GM23338 (cell line): ENCODE measurements at regions not wholly inside any gene's neighbourhood (a gene's known extent, or its start where the extent isn't known, plus 50 kb on each side); places are given as distances from the start of the nearest gene placed in this dataset.

ENCODE experiments used
- ATAC-seq: fragments of 200-7000 bp; cut with Tn5 transposase; 3 replicates; pipeline ENCODE4 v1.9.1; 2020
- DNase-seq: peaks from one replicate; pipeline ENCODE4 v3.0.0-alpha.2; 2015; ENCODE audit warnings: low spot score
- H2AFZ ChIP-seq: fragments of 200-600 bp; sonication (generic); 2 replicates; pipeline ENCODE4 v1.8.0; 2016; ENCODE audit warnings: antibody characterized with exemption, mild to moderate bottlenecking, moderate library complexity
- H3F3A ChIP-seq: fragments of 200-600 bp; sonication (generic); replicated peaks from 2 replicates; pipeline ENCODE4 v1.8.0; 2017; ENCODE audit warnings: antibody characterized with exemption, mixed run types, low read depth
- H3K27ac ChIP-seq: fragments of 200-600 bp; sonication (generic); 2 replicates; pipeline ENCODE4 v1.6.1; 2016; ENCODE audit warnings: low read depth
- H3K27me3 ChIP-seq: fragments of 200-600 bp; sonication (generic); 2 replicates; pipeline ENCODE4 v1.8.0; 2016; ENCODE audit warnings: mild to moderate bottlenecking, mixed run types, moderate library complexity; ENCODE audit not compliant: insufficient read depth
- H3K36me3 ChIP-seq: fragments of 200-600 bp; sonication (generic); 2 replicates; pipeline ENCODE4 v1.8.0; 2016; ENCODE audit warnings: mild to moderate bottlenecking; ENCODE audit not compliant: insufficient read depth
- H3K4me1 ChIP-seq: fragments of 200-600 bp; sonication (generic); 2 replicates; pipeline ENCODE4 v1.8.0; 2016; ENCODE audit warnings: mild to moderate bottlenecking, moderate library complexity; ENCODE audit not compliant: insufficient read depth
- H3K4me2 ChIP-seq: fragments of 200-600 bp; sonication (generic); 2 replicates; pipeline ENCODE4 v1.7.1; 2017; ENCODE audit warnings: mixed run types
- H3K4me3 ChIP-seq: fragments of 200-600 bp; sonication (generic); 2 replicates; pipeline ENCODE4 v1.6.1; 2016; ENCODE audit warnings: mixed run types
- H3K79me2 ChIP-seq: fragments of 200-600 bp; sonication (generic); replicated peaks from 2 replicates; pipeline ENCODE4 v1.8.0; 2017; ENCODE audit warnings: mild to moderate bottlenecking; ENCODE audit not compliant: insufficient read depth
- H3K9me2 ChIP-seq: fragments of 200-600 bp; sonication (generic); 2 replicates; pipeline ENCODE4 v1.8.0; 2017; ENCODE audit not compliant: insufficient read depth
- H4K20me1 ChIP-seq: fragments of 200-600 bp; sonication (generic); replicated peaks from 2 replicates; pipeline ENCODE4 v1.8.0; 2017; ENCODE audit warnings: mild to moderate bottlenecking; ENCODE audit not compliant: insufficient read depth
- H3K27ac Mint-ChIP-seq: 2 replicates; pipeline ENCODE4 v1.8.0; 2020; ENCODE audit warnings: inconsistent platforms, mild to moderate bottlenecking, moderate library complexity, mixed read lengths
- H3K27me3 Mint-ChIP-seq: 3 replicates; pipeline ENCODE4 v1.8.0; 2022; ENCODE audit warnings: low read depth, mild to moderate bottlenecking, moderate library complexity, mixed read lengths, inconsistent platforms; ENCODE audit not compliant: insufficient read depth, poor library complexity
- H3K36me3 Mint-ChIP-seq: 3 replicates; pipeline ENCODE4 v1.8.0; 2021; ENCODE audit warnings: low read depth, mild to moderate bottlenecking, inconsistent platforms, moderate library complexity, mixed read lengths
- H3K4me1 Mint-ChIP-seq: 3 replicates; pipeline ENCODE4 v1.8.0; 2020; ENCODE audit warnings: mild to moderate bottlenecking, inconsistent platforms, mixed read lengths
- H3K4me3 Mint-ChIP-seq: 3 replicates; pipeline ENCODE4 v1.8.0; 2021; ENCODE audit warnings: moderate library complexity, mild to moderate bottlenecking, inconsistent platforms, mixed read lengths
- H3K9me3 Mint-ChIP-seq: 3 replicates; pipeline ENCODE4 v1.8.0; 2020; ENCODE audit warnings: moderate library complexity, mild to moderate bottlenecking, inconsistent platforms, mixed read lengths
- CREB1 ChIP-seq: fragments of 250-450 bp; sonication (Bioruptor Pico); IDR thresholded peaks from 2 replicates; pipeline ENCODE4 v1.5.0; 2020; ENCODE audit warnings: low read depth, mild to moderate bottlenecking, moderate library complexity
- ETS1 ChIP-seq: IDR thresholded peaks from 2 replicates; pipeline ENCODE4 v1.6.1; 2016; ENCODE audit warnings: antibody characterized with exemption
- EZH2phosphoT487 ChIP-seq: fragments of 200-600 bp; sonication (generic); IDR thresholded peaks from one replicate; pipeline ENCODE4 v1.8.1; 2018; ENCODE audit warnings: antibody characterized with exemption; ENCODE audit not compliant: unreplicated experiment
- JUNB ChIP-seq: IDR thresholded peaks from one replicate; pipeline ENCODE4 v1.6.1; 2016; ENCODE audit warnings: antibody characterized with exemption; ENCODE audit not compliant: unreplicated experiment
- POLR2AphosphoS5 ChIP-seq: IDR thresholded peaks from 2 replicates; pipeline ENCODE4 v1.6.1; 2016; ENCODE audit warnings: antibody characterized with exemption, low read depth
- REST ChIP-seq: IDR thresholded peaks from one replicate; pipeline ENCODE4 v1.6.1; 2018; ENCODE audit warnings: antibody characterized with exemption; ENCODE audit not compliant: unreplicated experiment
- STAT1 ChIP-seq: IDR thresholded peaks from one replicate; pipeline ENCODE4 v1.6.1; 2016; ENCODE audit warnings: antibody characterized with exemption; ENCODE audit not compliant: unreplicated experiment
- ZNF114 ChIP-seq: fragments of 250-450 bp; sonication (Bioruptor Pico); IDR thresholded peaks from 2 replicates; pipeline ENCODE4 v1.5.0; 2020; ENCODE audit warnings: mild to moderate bottlenecking, moderate library complexity
- ZNF331 ChIP-seq: fragments of 250-450 bp; sonication (Bioruptor Pico); IDR thresholded peaks from 2 replicates; pipeline ENCODE4 v1.5.0; 2020; ENCODE audit warnings: low read depth, mild to moderate bottlenecking, moderate library complexity

- Histone ChIP-seq H3F3A (no peaks in the 10 kb centered on the region), H3K4me3 (no peak overlapping the region), H3K79me2 (no peaks in the 10 kb centered on the region), H3K36me3 (no peaks in the 10 kb centered on the region), H3K27me3 (no peaks in the 10 kb centered on the region), H3K9me2 (no peaks in the 10 kb centered on the region), H3K27ac (no peak overlapping the region), H3K4me1 (no peaks in the 10 kb centered on the region), H2AFZ (no peak overlapping the region), H3K4me2 (no peak overlapping the region), H4K20me1 (no peaks in the 10 kb centered on the region)
- no peak overlapping the region for H3K4me3 Mint-ChIP-seq
- H3K27me3 Mint-ChIP-seq: no peaks in the 10 kb centered on the region
- no peak overlapping the region for H3K27ac Mint-ChIP-seq
- TF ChIP-seq STAT1 (no peak), ZNF114 (CRISPR knock-in tag) (no peak)
- H3K4me1 Mint-ChIP-seq: peaks cover 4% of the 10 kb centered on the region; the same call in 1 of the 3 replicates
- H3K36me3 Mint-ChIP-seq: no peaks in the 10 kb centered on the region
- no peak for DNase-seq
- ATAC-seq: no peak
- H3K9me3 Mint-ChIP-seq: peaks cover 3% of the 10 kb centered on the region; the same call in 1 of the 3 replicates
Measured at GRCh38 chrX:46140272-46140671, 404.9 kb downstream of the ZNF674 start.

GRCh38 chrX:46130247-46130646, 415.0 kb downstream of the ZNF674 start:
- Mint-ChIP-seq H3K4me1 (peaks cover 2% of the 10 kb centered on the region), H3K36me3 (no peaks in the 10 kb centered on the region), H3K27me3 (no peaks in the 10 kb centered on the region), H3K27ac (no peak overlapping the region), H3K9me3 (no peaks in the 10 kb centered on the region), H3K4me3 (no peak overlapping the region)
- peak; percentile 1 for DNase-seq
- no peak overlapping the region for H3K27ac ChIP-seq
- H3K9me2 ChIP-seq: no peaks in the 10 kb centered on the region
- H4K20me1 ChIP-seq: no peaks in the 10 kb centered on the region
- H3K4me2 ChIP-seq: no peak overlapping the region
- TF ChIP-seq ZNF114 (CRISPR knock-in tag) (no peak), EZH2phosphoT487 (no peak), STAT1 (no peak)
- H3K27me3 ChIP-seq: no peaks in the 10 kb centered on the region
- no peak overlapping the region for H3K4me3 ChIP-seq
- H3K79me2 ChIP-seq: no peaks in the 10 kb centered on the region
- no peaks in the 10 kb centered on the region for H3K36me3 ChIP-seq
- no peak overlapping the region; the same call in 1 of the 2 replicates for H2AFZ ChIP-seq
- no peaks in the 10 kb centered on the region for H3K4me1 ChIP-seq
- ATAC-seq: no peak
- H3F3A ChIP-seq: no peaks in the 10 kb centered on the region

- peaks cover 2% of the 10 kb centered on the region for H3K4me1 Mint-ChIP-seq
- Histone ChIP-seq H3K4me3 (no peak overlapping the region), H3K27me3 (no peaks in the 10 kb centered on the region), H3K36me3 (no peaks in the 10 kb centered on the region), H3K4me1 (no peaks in the 10 kb centered on the region), H3F3A (no peaks in the 10 kb centered on the region), H3K4me2 (no peak overlapping the region), H3K79me2 (no peaks in the 10 kb centered on the region), H3K9me2 (no peaks in the 10 kb centered on the region), H3K27ac (no peak overlapping the region), H2AFZ (no peak overlapping the region), H4K20me1 (no peaks in the 10 kb centered on the region)
- H3K4me3 Mint-ChIP-seq: no peak overlapping the region
- H3K27me3 Mint-ChIP-seq: no peaks in the 10 kb centered on the region
- DNase-seq: no peak
- no peaks in the 10 kb centered on the region for H3K9me3 Mint-ChIP-seq
- ATAC-seq: no peak
- no peak overlapping the region for H3K27ac Mint-ChIP-seq
- no peaks in the 10 kb centered on the region for H3K36me3 Mint-ChIP-seq
- TF ChIP-seq STAT1 (no peak), ETS1 (no peak), REST (no peak), ZNF331 (CRISPR knock-in tag) (no peak), CREB1 (no peak), POLR2AphosphoS5 (no peak), JUNB (no peak)
Measured at GRCh38 chrX:46125111-46125510, 420.1 kb downstream of the ZNF674 start.
